HFFc6 (cell line): ENCODE measurements at regions not wholly inside any gene's neighbourhood (a gene's known extent, or its start where the extent isn't known, plus 50 kb on each side); places are given as distances from the start of the nearest gene placed in this dataset.

Source experiments
- DNase-seq: peaks from one replicate; pipeline ENCODE4 v3.0.0-alpha.2; 2018
- H3K27ac Mint-ChIP-seq: 2 replicates; pipeline ENCODE4 v1.8.0; 2020; ENCODE audit warnings: mild to moderate bottlenecking, mixed read lengths
- H3K27me3 Mint-ChIP-seq: 2 replicates; pipeline ENCODE4 v1.8.0; 2021; ENCODE audit warnings: mild to moderate bottlenecking, moderate library complexity, mixed read lengths; ENCODE audit not compliant: insufficient read depth
- H3K36me3 Mint-ChIP-seq: 2 replicates; pipeline ENCODE4 v1.8.0; 2021; ENCODE audit warnings: low read depth, mixed read lengths
- H3K4me1 Mint-ChIP-seq: 2 replicates; pipeline ENCODE4 v1.8.0; 2020; ENCODE audit warnings: low read depth, mixed read lengths
- H3K4me3 Mint-ChIP-seq: 2 replicates; pipeline ENCODE4 v1.8.0; 2020; ENCODE audit warnings: mild to moderate bottlenecking, moderate library complexity, mixed read lengths
- H3K9me3 Mint-ChIP-seq: 2 replicates; pipeline ENCODE4 v1.8.0; 2020; ENCODE audit warnings: mild to moderate bottlenecking, mixed read lengths
- CTCF ChIP-seq: fragments of 200-600 bp; sonication (generic); IDR thresholded peaks from 2 replicates; pipeline ENCODE4 v1.5.0; 2021; ENCODE audit warnings: antibody characterized with exemption, mild to moderate bottlenecking

- H3K27ac Mint-ChIP-seq, result no peak overlapping the region
- H3K4me1 Mint-ChIP-seq, result no peaks in the 10 kb centered on the region
- DNase-seq, result no peak
- peaks cover 6% of the 10 kb centered on the region for H3K36me3 Mint-ChIP-seq
- no peaks in the 10 kb centered on the region; the same call in 1 of the 2 replicates for H3K27me3 Mint-ChIP-seq
- H3K4me3 Mint-ChIP-seq, result no peak overlapping the region
- TF ChIP-seq CTCF, result no peak
- peaks cover 53% of the 10 kb centered on the region for H3K9me3 Mint-ChIP-seq
Measured at GRCh38 chr6:165744555-165745228, 81.7 kb upstream of the PDE10A start.

GRCh38 chr6:165743366-165743898, 80.4 kb upstream of the PDE10A start:
- no peak for DNase-seq
- Mint-ChIP-seq H3K9me3 (peaks cover 41% of the 10 kb centered on the region), H3K4me1 (no peaks in the 10 kb centered on the region), H3K36me3 (no peaks in the 10 kb centered on the region), H3K4me3 (no peak overlapping the region), H3K27me3 (no peaks in the 10 kb centered on the region), H3K27ac (no peak overlapping the region)
- TF ChIP-seq CTCF, result no peak

DNA sequence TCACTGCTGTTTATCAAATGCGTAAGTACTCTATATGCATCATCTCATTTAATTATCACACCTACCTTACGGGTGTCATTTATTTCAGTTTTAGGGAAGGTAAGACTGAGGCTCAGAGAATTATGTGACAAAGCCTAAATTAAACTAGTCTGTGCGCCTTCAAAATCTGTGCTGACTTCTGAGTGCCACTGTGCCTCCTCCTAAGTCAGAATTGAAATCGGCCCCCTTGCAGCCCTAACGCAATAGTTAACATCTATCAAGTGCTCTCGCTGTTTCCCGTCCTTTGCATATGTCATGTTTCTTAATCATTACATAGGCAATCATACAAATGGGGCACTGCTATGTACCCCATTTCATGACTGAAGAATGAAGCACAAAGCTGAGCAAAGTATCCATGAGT, 79.0 kb upstream of the PDE10A start:
- Mint-ChIP-seq H3K27ac (no peak overlapping the region), H3K27me3 (no peaks in the 10 kb centered on the region), H3K36me3 (no peaks in the 10 kb centered on the region), H3K4me3 (no peak overlapping the region), H3K9me3 (peaks cover 36% of the 10 kb centered on the region), H3K4me1 (no peaks in the 10 kb centered on the region)
- DNase-seq, result no peak
- TF ChIP-seq CTCF, result no peak

GRCh38 chr6:165737396-165737795, 74.4 kb upstream of the PDE10A start:
- Mint-ChIP-seq H3K27me3 (no peaks in the 10 kb centered on the region), H3K9me3 (peaks cover 54% of the 10 kb centered on the region), H3K27ac (no peak overlapping the region), H3K4me1 (no peaks in the 10 kb centered on the region), H3K4me3 (no peak overlapping the region), H3K36me3 (no peaks in the 10 kb centered on the region)
- TF ChIP-seq CTCF, result no peak
- no peak for DNase-seq

DNA sequence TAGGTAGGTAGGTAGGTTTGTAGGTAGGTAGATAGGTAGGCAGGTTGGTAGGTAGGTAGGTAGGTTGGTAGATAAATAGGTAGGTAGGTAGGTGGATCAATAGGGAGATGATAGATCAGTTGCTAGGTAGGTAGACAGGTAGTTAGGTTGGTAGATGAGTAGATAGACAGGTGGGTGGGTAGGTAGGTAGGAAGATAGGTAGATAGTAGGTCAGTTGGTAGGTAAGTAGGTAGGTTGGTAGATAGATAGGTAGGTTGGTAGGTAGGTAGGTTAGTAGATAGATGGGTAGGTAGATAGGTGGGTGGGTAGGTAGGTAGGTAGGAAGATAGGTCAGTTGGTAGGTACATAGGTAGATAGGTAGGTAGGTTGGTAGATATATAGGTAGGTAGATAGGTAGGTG, 72.0 kb upstream of the PDE10A start:
- peaks cover 56% of the 10 kb centered on the region for H3K9me3 Mint-ChIP-seq
- H3K27me3 Mint-ChIP-seq, result no peaks in the 10 kb centered on the region
- DNase-seq, result no peak
- TF ChIP-seq CTCF, result no peak
- H3K27ac Mint-ChIP-seq, result no peak overlapping the region
- H3K36me3 Mint-ChIP-seq, result no peaks in the 10 kb centered on the region
- H3K4me1 Mint-ChIP-seq, result no peaks in the 10 kb centered on the region
- no peak overlapping the region for H3K4me3 Mint-ChIP-seq
